ENCODE measurements at regions not wholly inside any gene's neighbourhood (a gene's known extent, or its start where the extent isn't known, plus 50 kb on each side); places are given as distances from the start of the nearest gene placed in this dataset.

DNA sequence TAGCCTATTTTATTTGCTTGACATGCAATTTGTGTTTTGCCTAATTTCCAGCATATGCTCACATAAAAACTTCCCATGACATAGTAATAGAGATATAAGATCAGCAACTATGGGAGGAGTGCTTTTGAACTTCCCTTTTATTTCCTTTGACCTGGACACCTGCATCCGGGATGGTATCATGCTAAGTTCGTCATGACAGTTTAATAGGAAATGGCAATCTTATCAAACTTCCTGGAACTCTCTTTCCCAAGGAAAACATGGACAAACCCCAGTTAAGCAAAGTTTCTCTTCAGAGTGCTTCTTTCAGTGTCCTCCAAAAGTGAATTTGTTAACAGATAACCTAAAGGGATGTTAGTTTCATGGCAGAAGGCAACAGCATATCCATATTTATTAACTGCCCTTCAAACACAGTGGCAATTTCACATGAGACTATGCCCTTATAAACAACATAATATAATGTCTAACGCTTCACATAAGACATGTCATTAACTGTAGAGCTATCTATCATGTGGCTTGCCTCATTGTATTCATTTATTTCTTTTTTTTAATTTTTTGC, 474.7 kb upstream of the SEMA3A start:
- no peaks in the 10 kb centered on the region for H3K9me3 Mint-ChIP-seq (ENCODE audit: unreplicated experiment)
- no peak overlapping the region for H3K4me3 Mint-ChIP-seq (ENCODE audit: unreplicated experiment)
- peaks cover 25% of the 10 kb centered on the region for H3K4me1 Mint-ChIP-seq (ENCODE audit: unreplicated experiment)
- peak; percentile 4 for DNase-seq (ENCODE audit: low spot score)
- no peaks in the 10 kb centered on the region for H3K36me3 Mint-ChIP-seq (ENCODE audit: low read depth, unreplicated experiment)
- H3K27me3 Mint-ChIP-seq (ENCODE audit: unreplicated experiment) = no peaks in the 10 kb centered on the region
- peak overlapping the region; percentile 85 for H3K27ac Mint-ChIP-seq (ENCODE audit: unreplicated experiment)
- TF ChIP-seq, protein P1, sequence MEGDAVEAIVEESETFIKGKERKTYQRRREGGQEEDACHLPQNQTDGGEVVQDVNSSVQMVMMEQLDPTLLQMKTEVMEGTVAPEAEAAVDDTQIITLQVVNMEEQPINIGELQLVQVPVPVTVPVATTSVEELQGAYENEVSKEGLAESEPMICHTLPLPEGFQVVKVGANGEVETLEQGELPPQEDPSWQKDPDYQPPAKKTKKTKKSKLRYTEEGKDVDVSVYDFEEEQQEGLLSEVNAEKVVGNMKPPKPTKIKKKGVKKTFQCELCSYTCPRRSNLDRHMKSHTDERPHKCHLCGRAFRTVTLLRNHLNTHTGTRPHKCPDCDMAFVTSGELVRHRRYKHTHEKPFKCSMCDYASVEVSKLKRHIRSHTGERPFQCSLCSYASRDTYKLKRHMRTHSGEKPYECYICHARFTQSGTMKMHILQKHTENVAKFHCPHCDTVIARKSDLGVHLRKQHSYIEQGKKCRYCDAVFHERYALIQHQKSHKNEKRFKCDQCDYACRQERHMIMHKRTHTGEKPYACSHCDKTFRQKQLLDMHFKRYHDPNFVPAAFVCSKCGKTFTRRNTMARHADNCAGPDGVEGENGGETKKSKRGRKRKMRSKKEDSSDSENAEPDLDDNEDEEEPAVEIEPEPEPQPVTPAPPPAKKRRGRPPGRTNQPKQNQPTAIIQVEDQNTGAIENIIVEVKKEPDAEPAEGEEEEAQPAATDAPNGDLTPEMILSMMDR (IDR thresholded peaks at IDR 0.05; ENCODE audit: unreplicated experiment) = no peak

DNA sequence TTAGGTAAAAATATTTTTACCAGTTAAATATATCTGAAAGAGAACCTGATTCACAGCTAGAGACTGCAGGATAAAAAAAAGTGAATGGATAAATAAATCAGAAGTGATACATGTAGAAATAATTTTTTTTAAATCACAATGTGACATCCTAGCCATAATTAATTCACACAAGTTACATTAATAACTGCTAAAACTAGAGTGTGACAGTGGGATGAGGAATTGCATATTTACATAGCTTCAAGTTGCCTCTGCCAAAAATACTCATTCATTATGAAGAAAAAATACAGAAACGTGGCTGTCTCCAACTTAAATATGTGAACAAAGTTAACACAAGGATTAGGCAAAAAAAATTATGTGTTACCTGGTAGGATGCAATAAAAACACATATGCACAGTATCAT, 473.5 kb upstream of the SEMA3A start:
- Mint-ChIP-seq H3K27ac (ENCODE audit: unreplicated experiment) (peak overlapping the region; percentile 67), H3K4me3 (ENCODE audit: unreplicated experiment) (no peak overlapping the region), H3K9me3 (ENCODE audit: unreplicated experiment) (no peaks in the 10 kb centered on the region), H3K27me3 (ENCODE audit: unreplicated experiment) (no peaks in the 10 kb centered on the region), H3K36me3 (ENCODE audit: low read depth, unreplicated experiment) (no peaks in the 10 kb centered on the region), H3K4me1 (ENCODE audit: unreplicated experiment) (peaks cover 25% of the 10 kb centered on the region)
- TF ChIP-seq, protein P1 (IDR thresholded peaks at IDR 0.05; ENCODE audit: unreplicated experiment) = no peak
- no peak for DNase-seq (ENCODE audit: low spot score)

DNA sequence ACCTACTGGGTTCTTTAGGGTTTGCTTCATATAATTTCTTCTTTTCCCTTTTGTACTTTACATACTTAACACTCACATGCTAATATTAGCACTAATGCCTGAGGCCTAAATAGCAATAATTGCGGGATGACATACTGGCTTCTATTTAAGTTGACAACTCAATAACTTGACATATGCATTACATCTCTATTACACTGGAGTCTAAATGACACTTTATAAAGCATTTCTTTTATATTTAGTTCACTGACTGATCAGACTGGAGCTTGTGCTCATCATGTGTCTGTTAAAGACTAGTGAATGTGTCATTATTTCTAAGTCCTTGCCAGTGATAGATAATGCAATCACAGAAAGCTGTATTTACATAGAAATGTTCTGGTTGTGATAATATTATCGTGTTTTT, 472.1 kb upstream of the SEMA3A start:
- Mint-ChIP-seq H3K4me1 (ENCODE audit: unreplicated experiment) (peaks cover 25% of the 10 kb centered on the region), H3K36me3 (ENCODE audit: low read depth, unreplicated experiment) (no peaks in the 10 kb centered on the region), H3K27me3 (ENCODE audit: unreplicated experiment) (no peaks in the 10 kb centered on the region), H3K9me3 (ENCODE audit: unreplicated experiment) (no peaks in the 10 kb centered on the region), H3K27ac (ENCODE audit: unreplicated experiment) (no peak overlapping the region), H3K4me3 (ENCODE audit: unreplicated experiment) (no peak overlapping the region)
- no peak for DNase-seq (ENCODE audit: low spot score)
- TF ChIP-seq, protein P1 (IDR thresholded peaks at IDR 0.05; ENCODE audit: unreplicated experiment) = no peak

GRCh38 chr7:84665339-84665738, 470.8 kb upstream of the SEMA3A start:
- TF ChIP-seq, protein P1 (IDR thresholded peaks at IDR 0.05; ENCODE audit: unreplicated experiment) = no peak
- H3K36me3 Mint-ChIP-seq (ENCODE audit: low read depth, unreplicated experiment) = no peaks in the 10 kb centered on the region
- no peak for DNase-seq (ENCODE audit: low spot score)
- H3K4me1 Mint-ChIP-seq (ENCODE audit: unreplicated experiment) = peaks cover 19% of the 10 kb centered on the region
- no peaks in the 10 kb centered on the region for H3K27me3 Mint-ChIP-seq (ENCODE audit: unreplicated experiment)
- no peak overlapping the region for H3K27ac Mint-ChIP-seq (ENCODE audit: unreplicated experiment)
- H3K9me3 Mint-ChIP-seq (ENCODE audit: unreplicated experiment) = no peaks in the 10 kb centered on the region
- no peak overlapping the region for H3K4me3 Mint-ChIP-seq (ENCODE audit: unreplicated experiment)

DNA sequence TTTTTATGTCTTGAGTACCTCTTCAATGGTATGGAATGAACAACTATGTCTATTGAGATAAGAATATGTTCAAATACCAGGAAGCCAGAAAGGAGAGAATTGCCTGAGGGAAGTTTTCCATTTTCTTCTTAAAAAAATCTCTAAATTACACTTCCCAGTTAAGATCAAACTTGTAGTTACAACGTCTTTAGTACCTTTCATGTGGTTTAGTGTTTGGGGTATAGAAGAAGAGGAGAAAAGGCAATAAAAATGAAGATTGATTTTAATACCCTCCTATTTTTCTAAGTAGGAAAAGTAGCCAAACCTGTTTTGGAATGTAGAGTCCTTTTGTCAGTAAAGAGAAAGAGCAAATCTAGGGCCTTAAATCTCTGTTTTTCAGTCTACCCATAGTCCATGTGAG, 470.0 kb upstream of the SEMA3A start:
- Mint-ChIP-seq H3K27me3 (ENCODE audit: unreplicated experiment) (no peaks in the 10 kb centered on the region), H3K4me3 (ENCODE audit: unreplicated experiment) (no peak overlapping the region), H3K27ac (ENCODE audit: unreplicated experiment) (no peak overlapping the region), H3K36me3 (ENCODE audit: low read depth, unreplicated experiment) (no peaks in the 10 kb centered on the region), H3K9me3 (ENCODE audit: unreplicated experiment) (no peaks in the 10 kb centered on the region), H3K4me1 (ENCODE audit: unreplicated experiment) (peaks cover 12% of the 10 kb centered on the region)
- no peak for DNase-seq (ENCODE audit: low spot score)
- TF ChIP-seq, protein P1 (IDR thresholded peaks at IDR 0.05; ENCODE audit: unreplicated experiment) = no peak

Measured in endothelial cell (in vitro differentiated cells).